ENCODE measurements at regions not wholly inside any gene's neighbourhood (a gene's known extent, or its start where the extent isn't known, plus 50 kb on each side); places are given as distances from the start of the nearest gene placed in this dataset.

- Histone ChIP-seq H3K4me3 (no peak overlapping the region), H3K27ac (no peak overlapping the region), H3K9me3 (no peaks in the 10 kb centered on the region), H3K27me3 (no peaks in the 10 kb centered on the region), H3K36me3 (no peaks in the 10 kb centered on the region), H3K4me1 (no peaks in the 10 kb centered on the region)
- DNase-seq (ENCODE audit: low spot score): no peak
- TF ChIP-seq CTCF (IDR thresholded peaks at IDR 0.05): no peak
These were observed 797.5 kb upstream of the ID2 start for GRCh38 chr2:7884338-7884737.

DNA sequence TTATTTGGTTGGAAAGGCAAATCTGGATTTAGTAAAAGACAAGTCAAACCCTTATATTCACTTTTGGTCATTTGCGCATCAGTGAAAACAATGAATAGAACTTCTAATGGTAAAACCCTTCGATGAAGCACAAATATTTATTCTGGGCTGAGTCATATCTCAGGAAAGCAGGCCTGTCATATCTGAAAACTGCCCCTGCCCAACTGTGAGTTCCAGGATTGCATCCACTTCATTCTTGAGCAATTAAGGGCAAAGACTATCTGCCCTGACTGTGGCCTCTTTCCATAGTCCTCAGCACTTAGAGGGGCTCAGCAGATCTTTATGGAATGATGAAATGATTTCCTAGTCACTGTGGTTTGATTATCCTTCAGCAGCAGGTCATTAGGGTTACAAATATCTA lies 795.2 kb upstream of the ID2 start:
- no peaks in the 10 kb centered on the region for H3K27me3 ChIP-seq
- no peak overlapping the region for H3K4me3 ChIP-seq
- no peaks in the 10 kb centered on the region for H3K9me3 ChIP-seq
- DNase-seq (ENCODE audit: low spot score): no peak
- H3K4me1 ChIP-seq: no peaks in the 10 kb centered on the region
- no peak overlapping the region for H3K27ac ChIP-seq
- no peaks in the 10 kb centered on the region for H3K36me3 ChIP-seq
- no peak for TF ChIP-seq CTCF (IDR thresholded peaks at IDR 0.05)

- Histone ChIP-seq H3K27ac (no peak overlapping the region), H3K4me1 (no peaks in the 10 kb centered on the region), H3K36me3 (no peaks in the 10 kb centered on the region), H3K9me3 (no peaks in the 10 kb centered on the region), H3K27me3 (no peaks in the 10 kb centered on the region), H3K4me3 (no peak overlapping the region)
- no peak for DNase-seq (ENCODE audit: low spot score)
- no peak for TF ChIP-seq CTCF (IDR thresholded peaks at IDR 0.05)
These were observed 794.4 kb upstream of the ID2 start for GRCh38 chr2:7887441-7887840.

DNA sequence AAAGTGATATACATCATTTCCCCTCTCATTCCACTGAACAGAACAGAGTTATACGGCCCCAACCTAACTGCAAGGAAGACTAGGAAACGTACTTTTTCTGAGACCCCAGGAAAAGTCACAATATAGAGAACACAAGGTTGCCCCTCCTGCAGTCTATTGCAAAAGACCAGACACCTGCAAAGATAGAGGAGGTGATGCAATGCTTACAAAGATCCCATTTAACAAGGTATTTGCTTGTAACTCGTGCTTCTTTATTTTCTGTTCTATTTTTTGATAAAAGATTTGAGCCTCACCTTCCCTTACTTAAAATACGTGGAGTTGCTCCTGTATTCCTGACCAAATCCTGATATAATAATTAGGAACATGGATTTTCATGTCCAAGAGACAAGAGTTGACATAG lies 793.0 kb upstream of the ID2 start:
- no peaks in the 10 kb centered on the region for H3K4me1 ChIP-seq
- H3K4me3 ChIP-seq: no peak overlapping the region
- no peaks in the 10 kb centered on the region for H3K9me3 ChIP-seq
- TF ChIP-seq CTCF (IDR thresholded peaks at IDR 0.05): no peak
- no peaks in the 10 kb centered on the region for H3K36me3 ChIP-seq
- no peak overlapping the region for H3K27ac ChIP-seq
- H3K27me3 ChIP-seq: no peaks in the 10 kb centered on the region
- DNase-seq (ENCODE audit: low spot score): no peak

DNA sequence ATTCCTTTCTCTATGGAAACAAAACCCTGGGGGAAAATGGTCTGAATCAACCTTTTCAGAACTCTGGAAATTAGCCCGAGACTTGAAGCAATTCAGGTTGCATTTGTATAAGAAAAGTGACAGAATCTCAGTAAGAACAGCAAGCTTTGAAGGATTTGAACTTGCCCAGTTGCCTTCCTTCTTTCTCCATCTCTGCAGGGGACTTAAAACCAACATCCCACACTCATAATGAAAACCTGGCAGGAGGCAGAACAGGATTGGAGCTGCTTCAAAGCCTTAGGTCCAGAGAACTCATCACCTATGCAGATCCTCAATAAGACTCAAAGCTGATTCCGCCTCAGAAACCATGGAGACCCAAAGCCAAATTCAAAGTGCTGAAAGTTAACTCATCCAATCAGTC lies 790.5 kb upstream of the ID2 start:
- no peaks in the 10 kb centered on the region for H3K36me3 ChIP-seq
- H3K27ac ChIP-seq: no peak overlapping the region
- DNase-seq (ENCODE audit: low spot score): no peak
- H3K4me3 ChIP-seq: no peak overlapping the region
- H3K27me3 ChIP-seq: no peaks in the 10 kb centered on the region
- H3K9me3 ChIP-seq: no peaks in the 10 kb centered on the region
- TF ChIP-seq CTCF (IDR thresholded peaks at IDR 0.05): no peak
- H3K4me1 ChIP-seq: no peaks in the 10 kb centered on the region

- no peak for DNase-seq (ENCODE audit: low spot score)
- Histone ChIP-seq H3K4me1 (no peaks in the 10 kb centered on the region), H3K27me3 (no peaks in the 10 kb centered on the region), H3K27ac (no peak overlapping the region), H3K9me3 (no peaks in the 10 kb centered on the region), H3K36me3 (no peaks in the 10 kb centered on the region), H3K4me3 (no peak overlapping the region)
- no peak for TF ChIP-seq CTCF (IDR thresholded peaks at IDR 0.05)
These were observed 786.6 kb upstream of the ID2 start for GRCh38 chr2:7895289-7895688.

Measured in right atrium auricular region (tissue), 2 donors.